Activated CD8-positive, alpha-beta memory T cell treated with anti-CD3 and anti-CD28 coated beads, Interleukin-2, amount 50 U/mL, for 24 hours (primary cell): ENCODE measurements at regions not wholly inside any gene's neighbourhood (a gene's known extent, or its start where the extent isn't known, plus 50 kb on each side); places are given as distances from the start of the nearest gene placed in this dataset.
"Not testable (repeated sequence)": the region's sequence is repeated elsewhere in the genome, so short reads cannot be mapped to it uniquely, and the experiment has no call there.

Source experiments
- DNase-seq: peaks from one replicate; pipeline ENCODE4 v3.0.0-alpha.2; 2020; ENCODE audit errors: extremely low read depth

DNA sequence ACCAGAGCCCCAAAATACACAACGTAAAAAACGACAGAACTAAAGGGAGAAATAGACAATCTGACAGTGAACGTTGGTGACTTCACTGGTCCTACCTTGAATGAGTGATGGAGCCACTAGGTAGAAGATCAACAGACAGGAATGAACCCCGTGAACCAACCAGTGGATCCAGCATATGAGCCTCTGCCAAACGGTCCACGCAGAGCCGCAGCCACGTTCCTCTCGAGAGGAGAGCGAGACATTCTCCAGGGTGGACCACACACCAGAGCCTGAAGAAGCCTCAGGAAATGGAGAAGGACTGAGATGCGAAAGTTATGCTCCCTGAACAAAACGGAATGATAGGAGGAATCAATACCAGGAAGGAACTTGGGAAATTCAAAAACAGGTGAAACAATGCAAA is 178.4 kb downstream of the RTP5 start:
- no peak for DNase-seq

DNA sequence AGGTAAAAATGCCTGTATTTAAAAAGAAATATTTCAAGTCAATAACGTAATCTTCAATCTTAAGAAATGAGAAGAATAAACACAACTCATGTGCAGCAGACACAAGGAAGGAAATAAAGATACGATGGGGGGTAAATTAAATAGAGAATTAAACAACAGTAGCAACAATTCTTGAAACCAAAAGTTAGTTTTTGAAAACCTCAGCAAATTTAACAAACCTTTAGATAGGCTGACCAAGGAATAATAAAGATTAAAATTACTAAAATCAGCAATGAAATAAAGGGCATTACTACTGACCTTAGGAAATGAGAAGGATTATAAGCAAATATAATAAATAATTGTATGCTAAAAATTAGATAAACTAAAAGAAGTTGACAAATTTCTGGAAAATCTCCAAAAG is 178.9 kb downstream of the RTP5 start:
- no peak for DNase-seq

DNA sequence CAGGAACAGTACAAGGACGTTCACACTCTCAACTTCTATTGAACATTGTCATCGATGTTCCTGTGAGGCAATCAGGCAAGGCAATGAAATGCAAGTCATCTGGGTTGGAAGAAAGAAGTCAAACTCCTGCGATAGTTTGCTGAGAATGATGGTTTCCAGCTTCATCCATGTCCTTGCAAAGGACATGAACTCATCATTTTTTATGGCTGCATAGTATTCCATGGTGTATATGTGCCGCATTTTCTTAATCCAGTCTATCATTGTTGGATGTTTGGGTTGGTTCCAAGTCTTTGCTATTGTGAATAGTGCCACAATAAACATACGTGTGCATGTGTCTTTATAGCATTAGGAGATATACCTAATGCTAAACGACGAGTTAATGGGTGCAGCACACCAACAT is 180.0 kb downstream of the RTP5 start:
- DNase-seq = not testable (repeated sequence)

DNA sequence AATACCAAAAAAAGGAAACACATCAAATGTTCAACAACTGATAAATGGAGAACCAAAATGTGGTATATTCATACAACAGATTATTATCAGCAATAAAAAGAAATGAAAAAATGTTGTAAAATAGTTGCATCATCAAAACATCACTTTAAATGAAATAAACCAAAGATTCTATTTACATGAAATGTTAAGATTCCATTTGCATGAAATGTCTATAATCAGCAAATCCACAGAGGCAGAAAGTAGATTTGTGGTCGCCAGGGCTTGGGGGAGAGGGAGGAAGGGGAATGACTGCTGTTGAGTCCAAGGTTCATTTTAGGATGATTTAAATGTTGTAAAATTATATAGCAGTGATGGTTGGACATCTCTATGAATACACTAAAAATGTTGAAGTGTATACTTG is 181.9 kb downstream of the RTP5 start:
- no peak for DNase-seq

DNA sequence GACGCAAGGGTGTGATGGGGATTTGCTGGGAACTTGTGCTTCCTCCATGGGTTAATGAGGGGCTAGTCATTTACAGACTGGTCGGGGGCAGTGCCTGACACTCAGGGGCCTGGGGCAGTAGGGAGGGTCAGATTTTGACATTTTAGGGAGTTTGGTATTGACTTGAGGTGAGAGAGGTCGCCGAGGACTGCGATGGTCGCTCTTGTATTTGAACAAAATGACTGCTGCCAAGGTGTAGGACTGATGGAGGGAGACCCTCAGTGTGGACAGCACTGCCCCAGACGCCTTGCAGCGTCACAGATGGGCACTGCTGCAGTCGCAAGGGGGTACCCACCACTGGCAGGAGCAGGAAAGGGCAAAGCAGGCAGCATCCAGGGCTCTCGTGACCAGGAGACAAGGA is 182.9 kb downstream of the RTP5 start:
- no peak for DNase-seq

DNA sequence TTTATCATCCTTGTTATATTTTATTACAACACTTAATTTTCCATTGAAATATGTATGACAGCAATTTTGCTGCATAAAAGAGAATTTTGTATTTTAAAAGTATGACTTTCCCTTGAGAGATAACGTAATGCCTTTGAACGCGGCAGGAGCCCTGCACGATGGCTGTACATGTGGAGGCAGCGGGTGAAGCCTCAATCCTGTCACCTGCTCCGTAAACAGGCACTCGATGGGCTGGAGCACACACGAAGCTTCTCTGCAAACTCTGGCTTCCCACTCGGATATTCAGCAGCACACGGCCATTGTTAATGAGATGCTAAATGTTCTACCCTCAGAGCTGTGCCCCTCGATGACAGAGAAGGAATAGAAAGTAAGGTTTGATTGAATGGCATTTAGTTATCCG is 184.4 kb downstream of the RTP5 start:
- no peak for DNase-seq

DNA sequence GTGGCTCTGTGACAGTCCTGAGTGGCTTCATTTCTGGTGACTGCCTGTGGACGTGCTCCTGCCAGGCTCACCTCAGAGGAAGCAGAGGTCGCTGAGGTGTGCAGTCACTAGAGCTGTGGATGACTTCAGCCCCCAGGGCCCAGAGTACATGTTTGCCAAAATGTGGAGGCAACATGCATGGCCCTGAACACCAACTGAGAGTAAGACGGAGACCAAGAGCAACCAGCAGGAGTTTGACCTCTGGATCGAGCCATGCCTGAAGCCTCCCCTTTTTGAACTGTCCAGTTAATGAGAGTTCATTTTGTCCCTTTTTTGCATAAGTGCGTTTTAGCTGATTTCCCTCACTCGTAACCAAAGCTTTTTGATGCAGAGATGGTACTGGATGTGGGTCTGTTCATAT is 184.9 kb downstream of the RTP5 start:
- DNase-seq = no peak

DNA sequence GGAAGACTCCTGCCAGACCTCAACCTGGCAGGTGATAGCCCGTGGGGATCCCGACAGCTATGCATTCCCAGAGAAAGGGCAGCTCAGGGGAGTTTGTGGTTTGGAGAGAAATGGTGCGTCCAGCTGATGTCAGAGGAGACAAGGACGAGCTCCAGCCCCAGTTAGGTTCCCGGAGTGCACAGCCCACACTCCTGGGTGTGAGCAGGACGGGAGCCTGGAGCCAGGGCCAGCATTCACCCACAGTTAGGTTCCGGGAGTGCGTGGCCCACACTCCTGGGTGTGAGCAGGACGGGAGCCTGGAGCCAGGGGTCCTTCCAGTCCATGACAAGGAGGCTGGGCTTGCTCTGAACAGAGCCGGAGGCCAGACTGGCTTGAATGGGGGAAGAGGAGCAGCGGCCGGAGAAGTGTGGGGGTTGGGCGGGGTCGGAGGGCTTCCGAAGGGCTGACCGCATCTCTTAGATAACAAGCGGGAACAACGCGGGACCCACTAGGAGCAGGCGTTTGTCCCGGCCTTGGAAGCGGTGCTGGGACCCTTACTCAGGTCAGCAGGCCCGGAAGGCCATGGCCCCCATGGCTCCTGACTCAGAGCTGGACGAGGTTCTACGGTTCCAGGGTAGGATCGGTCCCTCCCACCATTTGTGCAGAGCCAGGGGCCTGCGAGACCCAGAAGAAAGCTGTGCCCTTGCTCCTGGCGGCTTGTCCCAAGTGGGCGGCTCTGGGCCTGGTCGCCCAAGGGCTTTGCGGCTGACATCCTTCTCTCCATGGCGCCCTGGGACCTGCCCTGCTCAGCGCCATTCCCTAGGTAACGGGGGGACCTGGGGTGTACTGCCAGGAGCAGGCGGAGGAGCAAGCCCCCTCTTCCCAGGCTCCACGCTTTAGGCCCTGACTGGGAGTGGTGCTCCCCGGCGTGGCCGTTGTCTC is 185.6 kb downstream of the RTP5 start:
- DNase-seq = no peak

DNA sequence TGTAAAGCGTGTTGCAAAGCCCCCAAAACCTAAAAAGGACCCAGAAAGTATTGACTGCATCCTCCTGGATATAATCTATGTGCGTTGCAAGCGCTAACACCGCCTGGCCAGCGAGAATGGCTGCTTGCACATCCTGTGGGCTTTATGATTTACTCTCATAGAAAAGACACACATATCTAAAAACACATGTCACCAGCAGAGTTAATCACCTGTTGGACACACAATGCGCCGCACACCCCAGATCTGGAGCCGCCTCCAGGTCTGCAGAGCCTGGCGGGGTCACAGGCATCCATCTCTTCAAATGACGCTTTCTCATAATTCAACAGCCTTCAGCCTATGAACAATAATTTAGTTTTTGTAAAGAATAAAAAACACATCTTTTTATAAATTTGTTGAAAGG is 186.5 kb downstream of the RTP5 start:
- no peak for DNase-seq

DNA sequence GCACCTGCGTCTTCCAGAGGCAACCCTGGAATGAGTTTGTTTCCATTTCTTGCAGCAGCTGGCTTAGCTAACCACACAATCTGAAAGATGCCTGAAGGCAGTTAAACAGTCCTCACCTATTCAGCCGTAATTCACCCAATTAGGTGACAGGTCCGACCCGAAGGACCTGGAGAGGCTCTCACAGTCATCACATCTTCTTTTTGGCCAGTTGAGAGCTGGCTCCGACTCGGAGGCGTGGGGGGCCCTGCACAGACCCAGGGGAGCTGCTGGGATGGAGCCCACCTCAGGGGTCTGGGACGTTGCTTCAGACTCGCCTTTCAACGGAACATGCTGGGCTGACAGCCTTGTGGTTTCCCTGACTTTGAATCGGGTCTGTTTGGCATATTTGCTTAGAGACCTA is 187.3 kb downstream of the RTP5 start:
- DNase-seq = no peak

DNA sequence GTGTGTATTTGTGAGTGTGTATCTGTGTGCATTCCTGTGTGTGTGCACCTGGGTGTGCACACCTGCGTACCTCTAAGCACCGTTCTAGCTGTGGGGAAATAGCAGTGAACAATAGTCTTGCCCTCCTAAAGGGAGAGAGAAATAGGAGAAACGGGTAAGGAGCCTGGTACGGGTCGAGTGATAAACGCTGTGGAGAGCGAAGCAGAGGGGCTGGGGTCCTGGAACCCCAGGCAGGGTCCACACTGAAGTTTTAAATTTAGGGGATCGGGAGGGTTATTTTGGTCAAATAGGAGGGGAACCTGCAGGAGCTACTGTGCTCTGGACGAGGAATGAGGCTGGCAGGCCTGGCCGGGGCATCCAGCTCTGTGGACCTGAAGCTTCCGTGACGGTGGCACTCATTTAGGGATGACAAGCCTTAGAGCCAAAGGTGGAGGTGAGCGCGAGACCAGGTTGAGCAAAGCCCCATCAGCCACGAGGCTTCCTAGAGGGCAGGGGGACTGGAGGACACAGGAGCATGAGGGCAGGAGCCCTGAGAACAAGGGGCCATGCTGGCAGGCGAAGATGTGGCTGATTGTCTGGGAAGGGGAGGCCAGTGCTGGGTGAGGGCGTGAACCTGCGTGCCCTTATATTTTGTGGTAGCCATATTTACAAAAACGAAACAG is 188.0 kb downstream of the RTP5 start:
- no peak for DNase-seq

DNA sequence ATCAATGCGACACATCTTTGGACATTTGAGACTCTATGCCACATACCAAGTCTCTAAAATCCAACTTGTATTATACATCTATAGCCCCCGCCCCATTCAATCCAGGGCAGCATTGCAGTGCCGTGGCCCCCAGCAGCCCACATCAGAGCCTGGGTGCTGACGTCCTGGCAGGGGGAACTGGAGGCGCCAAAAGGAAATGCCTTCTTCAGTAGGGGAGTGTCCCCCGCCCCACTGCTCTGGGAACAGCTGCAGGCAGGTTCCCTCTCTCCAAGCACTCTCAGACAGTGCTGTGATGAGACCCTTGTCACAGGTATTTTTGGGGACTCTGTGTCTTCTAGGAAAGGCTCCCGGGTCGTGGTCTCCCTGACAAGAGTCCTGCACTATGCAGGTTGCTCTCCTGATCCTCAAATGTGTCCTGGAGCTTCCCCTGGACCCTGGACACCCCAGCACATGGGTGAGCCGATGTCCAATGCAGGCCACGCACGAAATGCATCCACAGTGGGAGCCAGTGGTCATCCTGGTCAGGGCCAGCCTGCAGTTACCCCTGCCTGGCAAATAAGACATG is 188.7 kb downstream of the RTP5 start:
- DNase-seq = no peak

DNA sequence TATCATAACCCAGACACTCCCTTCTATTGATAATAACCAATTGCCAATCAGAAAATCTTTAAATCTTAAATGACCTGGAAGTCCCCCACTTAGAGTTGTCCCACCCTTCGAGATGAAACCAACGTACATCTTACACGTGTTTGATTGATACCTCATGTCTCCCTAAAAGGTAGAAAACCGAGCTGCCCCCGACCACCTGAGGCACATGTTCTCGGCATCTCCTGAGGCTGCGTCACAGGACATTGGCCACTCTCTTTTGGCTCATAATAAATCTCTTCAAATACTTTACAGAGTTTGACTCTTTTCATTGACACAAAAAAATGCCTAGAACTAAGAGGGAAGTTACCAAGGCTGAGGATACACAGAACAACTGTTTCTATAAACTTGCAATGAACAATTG is 190.0 kb downstream of the RTP5 start:
- no peak for DNase-seq

DNA sequence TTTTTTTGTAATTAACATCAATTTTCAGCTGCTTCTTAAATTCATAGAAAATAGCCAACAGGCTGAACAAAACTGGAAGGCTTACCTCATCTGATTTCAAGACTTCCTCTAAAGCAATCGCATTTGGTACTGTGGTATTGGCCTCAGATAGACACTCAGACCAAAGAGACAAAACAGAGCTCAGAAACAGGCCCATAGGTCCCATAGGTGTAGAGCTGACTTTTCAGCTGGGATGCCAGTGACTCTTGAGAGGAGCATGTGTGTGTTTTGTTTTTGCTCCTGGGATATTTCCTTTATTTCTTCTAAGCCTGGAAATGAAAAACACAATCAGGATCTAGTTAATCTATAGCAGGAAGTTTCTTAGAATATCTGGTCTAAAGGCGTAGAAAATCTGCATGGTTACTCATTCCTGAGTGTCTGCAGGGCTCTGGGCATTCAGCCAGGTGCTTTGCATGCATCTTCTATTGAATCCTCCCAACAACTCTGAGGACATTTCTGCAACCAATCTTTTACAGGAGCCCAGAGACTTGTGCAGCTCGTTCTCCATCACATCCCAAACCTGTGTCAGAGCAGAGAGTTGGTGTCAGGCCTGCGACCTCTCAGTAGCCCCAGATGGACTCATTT is 190.8 kb downstream of the RTP5 start:
- no peak for DNase-seq

DNA sequence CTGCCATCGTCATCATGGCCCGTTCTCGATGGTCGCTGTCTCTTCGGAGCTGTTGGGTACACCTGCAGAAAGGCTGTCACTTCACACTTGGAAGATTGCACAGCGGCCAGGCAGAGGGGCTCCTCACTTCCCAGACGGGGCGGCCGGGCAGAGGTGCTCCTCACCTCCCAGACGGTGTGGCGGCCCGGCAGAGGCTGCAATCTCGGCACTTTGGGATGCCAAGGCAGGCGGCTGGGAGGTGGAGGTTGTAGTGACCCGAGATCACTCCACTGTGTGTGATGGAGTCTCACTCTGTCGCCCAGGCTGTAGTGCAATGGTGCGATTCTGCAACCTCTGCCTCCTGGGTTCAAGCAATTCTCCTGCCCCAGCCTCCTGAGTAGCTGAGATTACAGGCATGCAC is 192.4 kb downstream of the RTP5 start:
- DNase-seq = not testable (repeated sequence)

DNA sequence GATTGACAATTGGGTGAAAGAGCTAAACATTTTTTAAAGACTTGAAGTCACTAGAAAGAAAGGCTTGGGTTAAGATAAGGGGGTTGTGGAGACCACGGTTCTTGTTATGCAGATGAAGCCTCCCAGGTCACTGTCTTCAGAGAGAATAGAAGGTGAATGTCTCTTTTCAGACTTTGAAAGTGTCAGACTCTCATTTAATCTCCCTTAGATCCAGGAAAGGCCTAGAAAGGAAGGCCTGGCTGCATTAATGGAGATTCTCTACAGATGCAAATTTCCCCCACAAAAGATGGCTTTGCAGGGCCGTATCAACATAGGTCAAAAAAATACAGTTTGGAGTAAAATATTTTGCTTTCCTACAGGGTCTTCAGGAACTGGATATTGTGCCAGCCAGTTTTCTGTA is 193.9 kb downstream of the RTP5 start:
- DNase-seq = no peak

DNA sequence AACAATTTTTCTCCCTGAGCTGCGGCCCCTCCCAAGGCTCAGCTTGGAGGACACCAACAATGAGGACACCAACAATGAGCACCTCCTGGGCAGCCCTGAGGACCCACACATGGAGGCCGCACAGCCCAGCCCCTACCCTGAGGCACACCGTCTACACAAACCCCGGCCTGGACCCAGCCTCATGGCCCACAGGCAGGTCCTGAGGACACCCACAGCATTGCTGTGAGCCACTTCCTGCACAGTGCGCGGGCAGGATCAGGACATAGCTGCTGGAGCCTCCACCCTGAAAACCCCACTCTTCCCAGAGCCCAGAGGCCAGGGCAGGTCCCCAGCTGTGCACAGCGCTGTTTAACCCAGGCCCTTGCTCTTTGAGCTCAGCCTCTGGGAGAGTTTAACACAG is 194.3 kb downstream of the RTP5 start:
- no peak for DNase-seq

DNA sequence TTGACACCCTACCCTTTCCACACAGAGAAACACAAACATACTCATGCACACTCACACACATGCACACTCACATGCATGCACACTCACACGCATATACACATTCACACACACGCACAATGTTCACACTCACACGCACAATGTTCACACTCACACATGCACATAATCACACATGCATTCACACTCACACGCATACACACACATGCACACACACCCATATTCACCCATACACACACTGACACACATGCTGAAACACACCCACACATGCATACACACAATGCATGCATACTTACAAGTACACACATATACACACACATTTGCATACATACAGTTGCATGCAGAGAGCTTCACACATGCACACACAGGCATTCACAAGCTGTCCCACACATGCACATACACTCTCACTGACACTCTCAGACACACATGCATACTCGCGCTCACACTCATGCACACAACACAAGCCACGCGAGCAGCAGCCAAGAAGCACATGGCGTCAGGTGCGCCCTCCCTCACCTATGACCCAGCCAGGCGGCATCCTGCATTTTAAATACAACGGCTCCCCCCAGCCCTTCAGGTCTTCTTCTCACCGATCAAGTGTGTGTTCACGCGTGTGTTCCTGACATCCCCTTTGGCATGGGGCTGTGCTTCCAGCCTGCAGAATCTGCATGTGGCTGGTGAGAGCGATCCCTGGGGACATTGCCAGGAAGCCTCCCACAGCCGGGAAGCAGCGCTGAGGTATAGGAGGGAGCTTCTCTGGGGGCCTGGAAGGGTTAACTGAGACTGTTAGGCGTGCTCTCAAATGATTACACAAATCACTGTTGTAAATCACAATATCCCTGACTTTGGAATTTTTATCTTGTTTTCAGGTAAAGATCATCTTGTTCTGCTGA is 195.1 kb downstream of the RTP5 start:
- no peak for DNase-seq

DNA sequence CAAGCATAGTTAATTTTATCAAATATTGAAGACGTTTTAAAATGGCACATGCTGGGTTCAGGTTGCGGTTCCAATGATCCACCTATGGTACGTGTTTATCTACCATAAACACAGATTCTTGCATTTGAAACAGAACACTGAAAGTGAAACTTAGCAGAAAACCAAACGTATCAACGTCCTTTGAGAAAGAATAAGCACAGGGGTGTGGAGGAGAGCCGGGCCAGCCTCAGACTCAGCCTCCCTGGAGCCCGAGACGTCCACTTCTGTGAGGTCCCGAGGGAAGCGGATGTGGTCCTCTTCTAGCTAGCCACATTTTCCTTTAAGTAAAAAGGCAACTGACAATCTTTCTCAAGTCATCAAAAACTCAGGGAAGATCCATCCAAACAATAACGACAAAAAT is 195.9 kb downstream of the RTP5 start:
- DNase-seq = no peak

DNA sequence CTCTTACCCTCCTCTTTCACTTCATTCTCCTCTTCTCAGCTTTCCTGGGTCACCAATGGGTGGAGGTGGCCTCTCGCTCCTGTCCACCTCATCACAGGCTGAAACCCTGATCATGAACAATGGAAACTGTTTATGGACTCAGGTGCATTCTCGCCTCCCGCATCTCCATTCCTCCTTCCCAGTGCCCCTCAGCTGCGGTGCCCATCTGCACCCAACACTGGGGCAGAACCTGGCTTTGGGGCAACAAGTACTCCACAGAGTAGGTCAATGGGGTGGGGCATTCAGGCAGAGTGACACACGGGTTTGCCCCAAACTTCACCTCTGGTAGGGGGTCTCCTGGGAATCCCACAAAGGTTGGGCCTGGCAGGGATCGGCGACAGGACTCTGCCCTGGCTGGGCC is 199.5 kb downstream of the RTP5 start:
- no peak for DNase-seq

DNA sequence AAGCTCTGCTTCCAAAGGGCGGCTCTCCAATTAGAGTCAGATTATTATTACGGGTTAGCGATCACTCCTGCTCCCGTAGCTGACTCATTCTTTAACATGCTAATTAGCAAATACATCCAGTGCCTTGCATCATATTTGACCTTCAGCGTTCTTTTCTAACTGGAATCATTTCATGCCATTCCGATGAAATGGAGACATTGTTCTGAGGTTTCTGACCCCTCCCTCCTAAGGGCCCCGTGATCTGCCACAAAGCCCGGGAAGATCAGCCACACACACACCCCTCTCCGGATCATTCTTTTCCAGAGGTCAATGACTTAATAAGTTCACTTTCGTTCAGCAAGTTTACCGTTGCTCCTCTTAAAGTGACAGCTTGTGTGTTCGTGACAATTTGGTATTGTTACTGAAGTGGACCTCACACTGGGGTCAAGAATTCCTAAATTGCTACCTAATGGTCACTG is 200.4 kb downstream of the RTP5 start:
- DNase-seq = not testable (repeated sequence)
